SK-N-MC (cell line): ENCODE measurements at regions not wholly inside any gene's neighbourhood (a gene's known extent, or its start where the extent isn't known, plus 50 kb on each side); places are given as distances from the start of the nearest gene placed in this dataset.

Experiments
- DNase-seq: peaks from one replicate; pipeline ENCODE4 v3.0.0-alpha.2; 2011; ENCODE audit warnings: low read depth, low spot score
- H3K27ac ChIP-seq: fragments of 200-600 bp; sonication (generic); 2 replicates; pipeline ENCODE4 v1.5.1; 2016; ENCODE audit warnings: mixed run types
- H3K36me3 ChIP-seq: fragments of 200-600 bp; sonication (generic); 2 replicates; pipeline ENCODE4 v1.6.1; 2017; ENCODE audit warnings: antibody characterized with exemption, low read length, mixed read lengths; ENCODE audit not compliant: insufficient read depth
- H3K4me3 ChIP-seq: fragments of 200-600 bp; sonication (generic); 2 replicates; pipeline ENCODE4 v1.5.1; 2016
- H3K9ac ChIP-seq: fragments of 200-600 bp; sonication (generic); 2 replicates; pipeline ENCODE4 v1.8.0; 2017; ENCODE audit warnings: mixed run types, mixed read lengths; ENCODE audit not compliant: insufficient read length
- H3K9me3 ChIP-seq: fragments of 200-600 bp; sonication (generic); 2 replicates; pipeline ENCODE4 v1.6.1; 2017; ENCODE audit warnings: low read depth, mild to moderate bottlenecking, antibody characterized with exemption, low read length, moderate library complexity, mixed read lengths
- EZH2 ChIP-seq: fragments of 200-600 bp; sonication (generic); IDR thresholded peaks from one replicate; pipeline ENCODE4 v1.6.1; 2017; ENCODE audit warnings: antibody characterized with exemption
- FOXP2 ChIP-seq: optimal IDR thresholded peaks from 2 replicates; pipeline ENCODE3; 2011; ENCODE audit warnings: mild to moderate bottlenecking, moderate library complexity; ENCODE audit not compliant: insufficient read depth; ENCODE audit errors: extremely low read length, control extremely low read depth
- POLR2AphosphoS5 ChIP-seq: IDR thresholded peaks from 2 replicates; pipeline ENCODE4 v1.6.1; 2012; ENCODE audit warnings: mild to moderate bottlenecking, low read depth, low read length, borderline replicate concordance

DNA sequence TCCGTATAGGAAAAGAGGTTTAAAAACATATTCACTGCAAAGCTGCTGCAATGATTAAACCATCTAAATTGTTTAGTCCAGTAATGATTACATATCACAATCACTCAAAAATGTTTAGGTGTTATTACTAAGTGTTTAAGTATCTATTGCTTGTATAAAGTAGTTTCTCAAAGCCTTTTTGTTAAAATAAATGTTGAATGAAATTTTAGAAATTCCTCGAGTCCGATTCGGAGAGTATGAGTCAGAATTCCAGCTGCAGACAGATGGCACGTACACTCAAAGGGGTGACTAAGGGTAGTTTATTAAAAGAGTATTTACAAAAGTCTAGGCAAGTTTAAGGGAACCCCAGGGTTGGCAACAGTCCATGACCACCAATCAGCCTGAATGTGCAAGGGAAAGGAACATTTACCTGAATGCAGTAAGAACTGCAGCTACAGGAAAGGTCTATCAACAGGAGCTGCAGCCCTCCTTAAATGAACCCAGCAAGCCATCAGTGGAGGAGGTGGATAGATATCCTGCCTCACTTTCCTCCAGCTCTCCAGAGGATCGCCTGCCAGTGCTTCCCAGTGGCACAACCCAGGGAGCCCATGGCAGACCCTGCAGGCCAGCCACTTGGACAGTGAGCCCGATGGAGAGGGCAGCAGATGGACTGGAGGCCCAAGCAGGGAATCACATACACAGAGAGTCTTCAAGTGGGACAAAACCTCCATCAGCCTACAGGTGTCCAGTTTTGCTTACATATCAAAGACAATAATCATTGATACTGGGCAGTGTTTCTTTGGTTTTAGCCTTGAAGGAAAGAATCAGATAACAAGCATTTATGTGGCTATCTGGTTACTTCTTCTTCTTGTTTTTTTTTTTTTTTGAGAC, 92.1 kb upstream of the SLC44A3 start:
- Histone ChIP-seq H3K27ac (peak overlapping the region; percentile 47; the same call in 1 of the 2 replicates), H3K4me3 (peak overlapping the region; percentile 52), H3K9ac (peak overlapping the region; percentile 19), H3K9me3 (no peaks in the 10 kb centered on the region), H3K36me3 (no peaks in the 10 kb centered on the region)
- no peak for TF ChIP-seq EZH2
- no peak for DNase-seq

DNA sequence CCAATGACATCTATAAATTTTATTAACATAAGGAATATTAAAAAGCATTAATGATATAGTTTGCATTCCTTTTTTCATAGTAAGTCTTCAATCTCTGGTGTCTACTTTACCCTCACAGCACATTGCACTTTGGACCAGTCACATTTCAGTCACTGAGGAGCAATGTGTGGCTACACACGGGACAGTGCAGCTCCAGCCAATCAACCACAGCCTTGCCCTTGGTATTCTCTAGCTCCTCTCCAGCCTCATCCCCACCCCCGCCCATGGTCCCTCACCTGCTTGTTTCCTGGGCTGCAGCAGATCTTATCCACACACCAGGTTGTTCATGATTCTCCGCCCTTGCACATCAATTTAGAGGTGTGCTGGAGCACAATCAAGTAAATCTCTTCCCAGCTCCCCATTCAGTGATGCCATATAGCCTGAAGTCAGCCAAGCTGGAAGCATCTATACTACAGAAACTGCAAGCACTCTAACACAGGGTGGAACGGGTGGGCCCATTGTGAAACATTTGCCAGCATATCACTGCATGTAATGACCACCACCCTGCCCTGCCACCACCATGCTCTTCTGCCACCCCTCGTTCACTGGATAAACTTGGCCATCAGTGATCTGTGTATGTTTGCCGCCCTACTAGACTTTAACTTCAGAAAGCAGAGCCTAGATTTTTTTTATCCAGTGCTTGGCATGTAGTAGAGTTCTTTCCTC, 93.0 kb upstream of the SLC44A3 start:
- Histone ChIP-seq H3K27ac (no peak overlapping the region), H3K4me3 (peak overlapping the region; percentile 52), H3K36me3 (no peaks in the 10 kb centered on the region), H3K9me3 (no peaks in the 10 kb centered on the region), H3K9ac (peak overlapping the region; percentile 19)
- TF ChIP-seq EZH2 (no peak), POLR2AphosphoS5 (no peak), FOXP2 (no peak)
- DNase-seq: no peak

DNA sequence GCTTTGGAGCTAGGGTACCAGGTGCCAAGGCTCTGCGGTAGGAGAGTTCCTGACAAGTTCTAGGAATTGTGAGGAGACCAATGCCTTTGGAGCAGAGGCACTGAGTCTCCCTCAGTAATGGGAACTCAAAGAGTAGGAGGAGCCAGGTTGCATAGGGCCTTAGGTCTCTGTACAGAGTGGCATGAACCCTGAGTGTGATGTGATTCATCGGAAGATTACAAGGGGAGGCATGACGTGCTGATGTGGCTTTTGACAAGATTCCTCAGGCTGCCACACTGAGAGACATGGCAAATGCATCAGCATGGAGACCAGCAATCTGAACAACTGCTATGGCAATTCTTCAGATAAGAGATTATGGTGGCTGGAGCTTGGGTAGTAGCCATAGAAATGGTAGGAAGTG, 94.6 kb upstream of the SLC44A3 start:
- no peaks in the 10 kb centered on the region for H3K36me3 ChIP-seq
- DNase-seq: no peak
- H3K9me3 ChIP-seq: no peaks in the 10 kb centered on the region
- no peak overlapping the region for H3K4me3 ChIP-seq
- no peak for TF ChIP-seq EZH2
- no peak for TF ChIP-seq FOXP2
- no peak for TF ChIP-seq POLR2AphosphoS5
- no peak overlapping the region for H3K9ac ChIP-seq
- H3K27ac ChIP-seq: no peak overlapping the region

DNA sequence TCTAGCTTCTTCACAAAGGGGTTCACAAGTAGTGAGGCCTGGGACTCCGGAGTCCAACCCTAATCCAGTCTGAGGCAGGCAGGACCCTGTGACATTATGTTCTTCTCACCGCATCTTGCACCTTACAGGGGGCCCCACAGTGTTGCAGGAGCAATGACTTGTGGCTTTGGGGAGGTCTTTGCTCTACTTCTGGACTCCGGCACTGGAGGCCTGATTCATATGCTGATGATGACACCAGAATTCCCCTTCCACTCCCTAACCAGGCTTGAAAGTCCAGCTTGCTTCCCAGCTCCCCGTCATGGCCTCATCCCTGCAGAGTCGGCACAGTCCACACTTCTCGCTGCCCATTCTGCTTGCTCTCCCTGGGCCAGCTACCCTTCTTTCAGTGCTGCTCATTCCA, 96.3 kb upstream of the SLC44A3 start:
- no peaks in the 10 kb centered on the region for H3K36me3 ChIP-seq
- H3K9me3 ChIP-seq: no peaks in the 10 kb centered on the region
- H3K27ac ChIP-seq: no peak overlapping the region
- no peak overlapping the region for H3K9ac ChIP-seq
- TF ChIP-seq FOXP2: no peak
- no peak for TF ChIP-seq EZH2
- no peak for TF ChIP-seq POLR2AphosphoS5
- no peak overlapping the region for H3K4me3 ChIP-seq
- no peak for DNase-seq

DNA sequence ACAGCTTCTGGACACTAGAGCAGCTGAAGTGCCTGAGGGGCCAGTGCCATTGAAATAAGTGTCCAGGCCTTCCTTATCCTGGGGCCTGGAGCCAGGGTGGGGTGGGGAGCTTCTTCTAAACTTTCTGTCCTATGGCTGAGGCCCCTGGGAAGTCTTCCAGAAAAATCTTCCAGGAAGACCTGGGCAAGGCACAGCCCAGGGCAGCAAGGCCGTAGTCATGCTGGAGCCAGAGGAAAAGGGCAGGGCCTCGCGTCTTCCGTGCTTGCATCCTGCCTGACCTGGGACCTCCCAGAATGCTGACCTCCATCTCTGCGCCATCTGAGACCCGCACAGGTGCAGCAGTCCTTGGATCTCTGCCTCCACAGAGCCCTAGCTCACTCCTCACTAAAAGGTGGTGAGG, 96.7 kb upstream of the SLC44A3 start:
- Histone ChIP-seq H3K4me3 (no peak overlapping the region), H3K36me3 (no peaks in the 10 kb centered on the region), H3K9ac (no peak overlapping the region), H3K27ac (no peak overlapping the region), H3K9me3 (no peaks in the 10 kb centered on the region)
- no peak for DNase-seq
- TF ChIP-seq EZH2: no peak
- no peak for TF ChIP-seq POLR2AphosphoS5
- TF ChIP-seq FOXP2: no peak

DNA sequence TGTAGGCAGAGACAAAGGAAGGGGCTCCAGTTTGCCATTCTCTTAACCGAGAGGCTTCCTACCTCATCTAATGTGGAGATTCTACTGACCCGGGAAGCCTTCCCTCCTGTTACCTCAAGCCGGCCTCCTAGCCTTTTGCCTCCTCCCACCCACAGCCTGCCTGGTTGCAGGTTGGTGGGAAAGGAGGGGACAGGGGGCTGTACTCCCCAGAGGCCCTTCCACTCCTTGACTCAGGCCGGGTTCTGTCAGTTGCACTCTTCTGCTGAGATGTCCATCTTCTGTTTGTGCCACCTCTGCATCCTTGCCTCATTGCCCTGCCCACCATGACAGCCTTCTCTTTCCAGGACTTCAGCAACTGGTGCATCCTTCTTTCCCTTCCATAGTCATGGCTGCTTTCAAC, 98.0 kb upstream of the SLC44A3 start:
- DNase-seq: no peak
- no peak overlapping the region for H3K9ac ChIP-seq
- H3K27ac ChIP-seq: no peak overlapping the region
- TF ChIP-seq EZH2: no peak
- no peak for TF ChIP-seq FOXP2
- no peak for TF ChIP-seq POLR2AphosphoS5
- H3K4me3 ChIP-seq: no peak overlapping the region
- H3K9me3 ChIP-seq: no peaks in the 10 kb centered on the region
- no peaks in the 10 kb centered on the region for H3K36me3 ChIP-seq

DNA sequence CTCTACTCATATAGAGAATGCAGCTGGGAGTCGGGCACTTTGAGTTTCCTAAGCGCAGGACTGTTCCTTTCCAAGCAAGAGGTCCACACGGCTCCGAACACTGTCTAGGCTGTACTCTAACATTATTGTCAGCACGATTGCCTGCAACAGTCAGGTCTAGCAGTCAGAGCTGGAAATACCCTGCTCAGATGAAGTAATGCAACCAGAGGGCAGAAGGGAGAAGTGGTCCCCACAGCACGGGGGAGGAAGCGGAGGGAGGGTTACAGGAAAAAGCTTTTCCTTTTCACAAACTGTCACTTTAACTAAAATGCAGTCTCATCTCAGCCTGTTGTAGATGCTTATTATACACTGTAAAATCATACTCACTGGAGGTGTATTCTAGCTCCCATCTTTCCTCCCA, 98.9 kb upstream of the SLC44A3 start:
- TF ChIP-seq FOXP2: no peak
- TF ChIP-seq POLR2AphosphoS5: no peak
- no peak for TF ChIP-seq EZH2
- DNase-seq: no peak
- no peaks in the 10 kb centered on the region for H3K36me3 ChIP-seq
- no peaks in the 10 kb centered on the region for H3K9me3 ChIP-seq
- no peak overlapping the region for H3K27ac ChIP-seq
- no peak overlapping the region for H3K9ac ChIP-seq
- H3K4me3 ChIP-seq: no peak overlapping the region

DNA sequence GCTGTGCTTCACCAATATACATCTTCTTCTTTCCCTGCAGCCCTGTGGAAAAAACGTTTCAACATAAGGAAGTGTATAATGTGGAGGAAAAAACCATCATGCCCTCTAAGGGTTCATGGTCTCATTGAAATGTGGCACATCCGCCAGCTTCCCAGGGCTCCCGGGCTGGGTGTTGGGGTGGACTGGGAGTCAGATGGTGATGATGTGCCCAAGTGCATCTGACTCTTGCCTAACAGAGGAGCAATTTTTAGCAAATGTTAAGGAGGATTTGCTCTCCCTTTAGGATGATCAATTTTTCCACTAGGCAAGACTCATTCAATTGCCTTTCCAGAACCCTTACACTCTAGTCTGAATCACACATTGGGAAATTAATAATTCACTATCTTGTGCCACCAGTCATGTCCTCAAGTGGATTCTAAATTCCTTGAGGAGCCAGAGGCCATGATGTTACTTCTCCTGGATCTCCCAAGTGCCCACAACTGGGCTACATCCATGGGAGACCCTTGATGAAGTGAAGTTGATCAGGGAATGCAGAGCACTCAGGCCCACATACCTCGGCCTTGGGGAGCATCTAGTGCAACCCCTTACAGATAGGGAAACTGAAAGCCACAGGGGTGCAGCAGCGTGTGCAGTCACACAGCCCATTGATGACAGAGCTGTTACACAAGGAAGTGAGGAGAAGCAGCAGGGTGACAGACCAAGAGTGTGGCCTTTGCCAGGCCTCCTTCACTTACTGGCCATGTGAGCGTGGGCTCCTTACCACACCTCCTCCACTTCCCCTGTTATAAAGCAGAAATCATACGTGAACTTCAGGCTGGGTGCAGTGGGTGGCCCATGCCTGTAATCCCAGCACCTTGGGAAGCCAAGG, 100.0 kb upstream of the SLC44A3 start:
- no peak for DNase-seq

More for the DNA sequence above, 100.0 kb upstream of the SLC44A3 start:
- H3K4me3 ChIP-seq: no peak overlapping the region
- H3K9me3 ChIP-seq: no peaks in the 10 kb centered on the region
- no peak overlapping the region for H3K27ac ChIP-seq
- no peaks in the 10 kb centered on the region for H3K36me3 ChIP-seq
- H3K9ac ChIP-seq: no peak overlapping the region
- no peak for TF ChIP-seq POLR2AphosphoS5
- no peak for TF ChIP-seq FOXP2
- TF ChIP-seq EZH2: no peak
